Suprapubic skin (tissue), 2 donors: ENCODE measurements at regions not wholly inside any gene's neighbourhood (a gene's known extent, or its start where the extent isn't known, plus 50 kb on each side); places are given as distances from the start of the nearest gene placed in this dataset.

Source experiments
- EP300 ChIP-seq: sonication (generic); formaldehyde crosslinking; IDR thresholded peaks from one replicate; pipeline ENCODE4 v1.6.1; 2017; ENCODE audit warnings: antibody characterized with exemption
- POLR2A ChIP-seq, 2 donors: fragments of 450-650 bp; IDR thresholded peaks; one replicate each; pipeline ENCODE4 v1.6.1; 2017; ENCODE audit warnings: antibody characterized with exemption in 2 of 2, mild to moderate bottlenecking in 2 of 2, moderate library complexity in 2 of 2

GRCh38 chr12:17618831-17619230, 471.2 kb downstream of the RERGL start:
- TF ChIP-seq EP300 (no peak), POLR2A (IDR thresholded peaks at IDR 0.05) (no peak)
